Fibroblast of peridontal ligament (primary cell): ENCODE measurements at regions not wholly inside any gene's neighbourhood (a gene's known extent, or its start where the extent isn't known, plus 50 kb on each side); places are given as distances from the start of the nearest gene placed in this dataset.
A peak's percentile ranks its signal among the peaks of the same experiment; 100 is the strongest.
"Not testable (repeated sequence)": the region's sequence is repeated elsewhere in the genome, so short reads cannot be mapped to it uniquely, and the experiment has no call there.

ENCODE experiments used
- DNase-seq: peaks from one replicate; pipeline ENCODE4 v3.0.0-alpha.2; 2010; ENCODE audit errors: extremely low read depth

GRCh38 chr12:3420693-3421092, 70.3 kb upstream of the PRMT8 start:
- DNase-seq, result no peak

GRCh38 chr12:3421191-3421978, 69.6 kb upstream of the PRMT8 start:
- DNase-seq, result no peak

- DNase-seq, result not testable (repeated sequence)
These were observed 66.2 kb upstream of the PRMT8 start for GRCh38 chr12:3424796-3425195.

- no peak for DNase-seq
These were observed 63.0 kb upstream of the PRMT8 start for GRCh38 chr12:3427956-3428355.

- DNase-seq, result no peak
These were observed 62.4 kb upstream of the PRMT8 start for GRCh38 chr12:3428631-3429030.

GRCh38 chr12:3429523-3429922, 61.5 kb upstream of the PRMT8 start:
- DNase-seq, result not testable (repeated sequence)

- no peak for DNase-seq
These were observed 59.3 kb upstream of the PRMT8 start for GRCh38 chr12:3431686-3432085.

- DNase-seq, result peak; percentile 3
These were observed 58.7 kb upstream of the PRMT8 start for GRCh38 chr12:3432176-3432742.

GRCh38 chr12:3432868-3433267, 58.1 kb upstream of the PRMT8 start:
- DNase-seq, result no peak

- no peak for DNase-seq
These were observed 54.4 kb upstream of the PRMT8 start for GRCh38 chr12:3436461-3437065.

- DNase-seq, result no peak
These were observed 53.0 kb upstream of the PRMT8 start for GRCh38 chr12:3437986-3438385.

- no peak for DNase-seq
These were observed 52.6 kb upstream of the PRMT8 start for GRCh38 chr12:3438401-3438800.
